HEK293T (cell line): ENCODE measurements at regions not wholly inside any gene's neighbourhood (a gene's known extent, or its start where the extent isn't known, plus 50 kb on each side); places are given as distances from the start of the nearest gene placed in this dataset.

Experiments
- FOXK2 ChIP-seq: fragments of 450-650 bp; IDR thresholded peaks from 2 replicates; pipeline ENCODE4 v1.6.1; 2016; ENCODE audit warnings: mild to moderate bottlenecking
- FOXM1 ChIP-seq: fragments of 450-650 bp; IDR thresholded peaks from 2 replicates; pipeline ENCODE4 v1.6.1; 2017; ENCODE audit warnings: mild to moderate bottlenecking, borderline replicate concordance

DNA sequence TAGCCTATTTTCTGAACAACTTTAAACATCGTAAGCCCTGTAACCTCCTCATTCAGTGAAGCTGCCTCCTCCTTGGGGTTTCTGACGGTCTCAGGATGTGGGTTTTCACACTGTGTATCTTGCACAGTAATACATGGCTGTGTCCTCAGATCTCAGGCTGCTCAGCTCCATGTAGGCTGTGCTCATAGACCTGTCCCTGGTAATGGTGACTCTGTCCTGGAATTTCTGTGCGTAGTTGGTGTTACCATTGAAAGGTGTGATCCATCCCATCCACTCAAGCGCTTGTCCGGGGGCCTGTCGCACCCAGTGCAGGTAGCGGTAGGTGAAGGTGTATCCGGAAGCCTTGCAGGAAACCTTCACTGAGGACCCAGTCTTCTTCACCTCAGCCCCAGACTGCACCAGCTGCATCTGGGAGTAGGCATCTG is 980.5 kb downstream of the TMEM121 start:
- TF ChIP-seq FOXM1 (no peak), FOXK2 (no peak)
